ENCODE measurements at regions not wholly inside any gene's neighbourhood (a gene's known extent, or its start where the extent isn't known, plus 50 kb on each side); places are given as distances from the start of the nearest gene placed in this dataset.

DNA sequence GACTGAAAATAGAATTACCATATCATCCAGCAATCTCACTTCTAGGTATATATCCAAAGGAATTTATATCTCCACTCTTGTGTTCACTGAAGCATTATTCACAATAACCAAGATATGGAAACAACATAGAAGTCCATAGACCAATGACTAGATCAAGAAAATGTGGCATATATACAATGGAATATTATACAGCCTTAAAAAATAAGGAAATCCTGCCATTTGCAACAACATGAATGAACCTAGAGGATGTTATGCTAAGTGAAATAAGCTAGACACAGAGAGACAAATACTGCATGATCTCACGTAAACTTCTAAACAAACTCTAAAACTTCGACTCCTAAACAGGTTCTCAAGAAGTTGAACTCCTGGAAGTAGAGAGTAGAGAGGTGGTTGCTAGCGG lies 254.5 kb downstream of the SKIDA1 start:
- Mint-ChIP-seq H3K4me1 (peaks cover 5% of the 10 kb centered on the region), H3K36me3 (ENCODE audit: low read depth) (peaks cover 7% of the 10 kb centered on the region), H3K9me3 (peaks cover 11% of the 10 kb centered on the region), H3K27me3 (ENCODE audit: low read depth, poor library complexity) (no peaks in the 10 kb centered on the region), H3K4me3 (no peak overlapping the region), H3K27ac (peak overlapping the region; percentile 68)
- TF ChIP-seq, protein P1, sequence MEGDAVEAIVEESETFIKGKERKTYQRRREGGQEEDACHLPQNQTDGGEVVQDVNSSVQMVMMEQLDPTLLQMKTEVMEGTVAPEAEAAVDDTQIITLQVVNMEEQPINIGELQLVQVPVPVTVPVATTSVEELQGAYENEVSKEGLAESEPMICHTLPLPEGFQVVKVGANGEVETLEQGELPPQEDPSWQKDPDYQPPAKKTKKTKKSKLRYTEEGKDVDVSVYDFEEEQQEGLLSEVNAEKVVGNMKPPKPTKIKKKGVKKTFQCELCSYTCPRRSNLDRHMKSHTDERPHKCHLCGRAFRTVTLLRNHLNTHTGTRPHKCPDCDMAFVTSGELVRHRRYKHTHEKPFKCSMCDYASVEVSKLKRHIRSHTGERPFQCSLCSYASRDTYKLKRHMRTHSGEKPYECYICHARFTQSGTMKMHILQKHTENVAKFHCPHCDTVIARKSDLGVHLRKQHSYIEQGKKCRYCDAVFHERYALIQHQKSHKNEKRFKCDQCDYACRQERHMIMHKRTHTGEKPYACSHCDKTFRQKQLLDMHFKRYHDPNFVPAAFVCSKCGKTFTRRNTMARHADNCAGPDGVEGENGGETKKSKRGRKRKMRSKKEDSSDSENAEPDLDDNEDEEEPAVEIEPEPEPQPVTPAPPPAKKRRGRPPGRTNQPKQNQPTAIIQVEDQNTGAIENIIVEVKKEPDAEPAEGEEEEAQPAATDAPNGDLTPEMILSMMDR (IDR thresholded peaks at IDR 0.05) = no peak
- no peak for DNase-seq

DNA sequence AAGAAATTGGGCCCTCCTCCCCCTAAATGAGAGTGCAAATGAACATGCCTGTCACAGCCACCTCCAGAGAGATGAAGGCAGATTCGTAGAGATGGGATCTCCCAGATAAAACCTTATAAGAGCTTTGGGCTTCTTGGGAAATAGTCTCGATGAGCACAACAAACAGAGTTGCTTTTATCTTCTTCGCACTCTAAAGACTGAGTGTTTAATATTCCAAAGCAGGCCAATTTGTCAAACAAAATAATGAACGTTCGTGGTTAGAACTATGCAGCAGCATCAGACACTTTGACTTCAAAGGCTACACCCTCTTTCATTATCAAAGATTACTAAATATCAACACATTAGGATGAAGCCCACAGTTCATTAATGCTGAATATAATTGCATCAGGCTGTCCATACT lies 256.2 kb downstream of the SKIDA1 start:
- TF ChIP-seq, protein P1 (IDR thresholded peaks at IDR 0.05) = no peak
- peaks cover 12% of the 10 kb centered on the region for H3K36me3 Mint-ChIP-seq (ENCODE audit: low read depth)
- H3K27ac Mint-ChIP-seq = no peak overlapping the region

DNA sequence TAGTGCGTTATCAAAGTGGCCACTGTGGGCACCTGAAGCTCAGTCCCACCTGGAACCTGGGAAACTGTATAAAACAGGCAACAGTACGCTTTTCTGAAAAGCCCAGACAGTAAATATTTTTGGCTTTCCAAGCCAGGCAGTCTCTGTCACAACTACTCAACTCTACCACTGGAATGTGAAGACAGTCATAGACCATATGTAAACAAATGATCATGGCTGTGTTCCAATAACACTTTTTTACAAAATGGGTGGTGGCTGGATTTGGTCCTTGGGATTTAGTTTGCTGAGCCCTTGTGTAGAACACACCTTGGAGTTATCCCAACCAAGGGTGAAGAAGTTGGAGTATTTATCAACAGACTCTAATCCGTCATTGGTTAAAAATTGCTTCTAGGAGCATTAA lies 259.9 kb downstream of the SKIDA1 start:
- Mint-ChIP-seq H3K4me1 (peaks cover 38% of the 10 kb centered on the region), H3K36me3 (ENCODE audit: low read depth) (peaks cover 11% of the 10 kb centered on the region), H3K4me3 (no peak overlapping the region), H3K27me3 (ENCODE audit: low read depth, poor library complexity) (peaks cover 9% of the 10 kb centered on the region), H3K9me3 (peaks cover 9% of the 10 kb centered on the region), H3K27ac (no peak overlapping the region)
- TF ChIP-seq, protein P1 (IDR thresholded peaks at IDR 0.05) = no peak
- DNase-seq = no peak

More for the DNA sequence above, 256.2 kb downstream of the SKIDA1 start:
- H3K4me1 Mint-ChIP-seq = peaks cover 7% of the 10 kb centered on the region
- H3K9me3 Mint-ChIP-seq = peaks cover 11% of the 10 kb centered on the region
- H3K27me3 Mint-ChIP-seq (ENCODE audit: low read depth, poor library complexity) = peaks cover 3% of the 10 kb centered on the region
- no peak for DNase-seq
- no peak overlapping the region for H3K4me3 Mint-ChIP-seq

DNA sequence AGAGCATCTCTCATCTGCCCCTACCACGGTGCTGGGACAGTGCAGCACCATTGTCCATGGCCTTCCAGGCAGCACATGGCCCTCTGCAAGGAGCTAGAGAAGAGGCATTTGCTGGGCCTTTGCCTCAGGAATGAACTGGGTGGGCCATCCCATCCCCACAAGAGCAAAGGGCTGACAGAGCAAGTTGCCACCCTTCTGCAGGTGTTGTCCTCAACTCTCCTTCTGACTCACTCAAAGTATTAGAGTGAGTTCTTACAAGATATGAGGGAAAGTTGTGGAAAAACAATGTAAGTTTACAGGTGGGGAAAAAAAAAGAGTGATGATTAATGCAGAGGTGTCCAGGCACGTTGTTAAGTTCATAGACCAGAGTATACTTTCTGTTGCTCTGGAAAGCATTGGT lies 261.2 kb downstream of the SKIDA1 start:
- Mint-ChIP-seq H3K9me3 (peaks cover 9% of the 10 kb centered on the region), H3K36me3 (ENCODE audit: low read depth) (peaks cover 14% of the 10 kb centered on the region), H3K4me1 (peaks cover 42% of the 10 kb centered on the region), H3K27me3 (ENCODE audit: low read depth, poor library complexity) (peaks cover 9% of the 10 kb centered on the region), H3K27ac (peak overlapping the region; percentile 31), H3K4me3 (no peak overlapping the region)
- DNase-seq = no peak
- TF ChIP-seq, protein P1 (IDR thresholded peaks at IDR 0.05) = no peak

DNA sequence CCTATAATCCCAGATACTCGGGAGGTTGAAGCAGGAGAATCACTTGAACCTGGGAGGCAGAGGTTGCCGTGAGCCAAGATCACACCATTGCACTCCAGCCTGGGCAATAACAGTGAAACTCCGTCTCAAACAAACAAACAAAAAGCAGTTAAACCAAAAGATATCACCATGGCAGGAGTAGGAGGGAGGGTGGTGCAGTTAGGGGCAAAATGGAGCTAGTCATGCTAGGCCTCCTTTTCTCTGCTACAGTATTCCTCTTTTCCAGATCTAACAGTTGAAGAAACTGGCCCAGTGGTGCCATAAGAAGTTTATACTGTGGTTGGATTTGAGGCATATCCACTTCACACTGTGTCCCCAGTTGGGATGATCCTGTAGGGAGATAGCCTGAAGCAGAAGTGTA lies 261.6 kb downstream of the SKIDA1 start:
- H3K27me3 Mint-ChIP-seq (ENCODE audit: low read depth, poor library complexity) = peaks cover 9% of the 10 kb centered on the region
- peaks cover 14% of the 10 kb centered on the region for H3K36me3 Mint-ChIP-seq (ENCODE audit: low read depth)
- peaks cover 42% of the 10 kb centered on the region for H3K4me1 Mint-ChIP-seq
- H3K4me3 Mint-ChIP-seq = no peak overlapping the region
- no peak for DNase-seq
- H3K9me3 Mint-ChIP-seq = peaks cover 9% of the 10 kb centered on the region
- peak overlapping the region; percentile 77 for H3K27ac Mint-ChIP-seq
- TF ChIP-seq, protein P1 (IDR thresholded peaks at IDR 0.05) = no peak

DNA sequence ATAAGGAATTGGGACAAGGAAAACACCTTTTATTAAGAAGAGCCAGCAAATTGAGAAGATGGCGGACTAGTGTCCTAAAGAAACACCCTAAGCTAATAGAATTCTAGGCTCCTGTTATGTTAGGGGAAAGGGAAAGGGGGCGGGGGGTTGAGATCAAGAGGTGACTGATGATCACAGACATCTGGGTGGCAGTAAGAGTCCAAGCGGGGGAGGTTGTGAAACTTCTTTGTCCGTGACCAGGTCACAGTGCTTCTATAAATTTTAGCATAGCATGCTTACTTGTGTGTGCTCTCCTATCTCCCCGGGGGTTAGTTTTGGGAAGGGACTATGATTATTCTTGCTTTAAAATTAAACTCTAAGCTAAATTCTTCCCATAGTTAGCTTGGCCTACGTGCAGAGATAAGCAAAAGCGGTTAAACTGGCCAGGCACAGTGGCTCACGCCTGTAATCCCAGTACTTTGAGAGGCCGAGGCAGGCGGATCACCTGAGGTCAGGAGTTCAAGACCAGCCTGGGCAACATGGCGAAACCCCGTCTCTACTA lies 262.1 kb downstream of the SKIDA1 start:
- H3K4me1 Mint-ChIP-seq = peaks cover 42% of the 10 kb centered on the region
- peaks cover 9% of the 10 kb centered on the region for H3K9me3 Mint-ChIP-seq
- peaks cover 14% of the 10 kb centered on the region for H3K36me3 Mint-ChIP-seq (ENCODE audit: low read depth)
- TF ChIP-seq, protein P1 (IDR thresholded peaks at IDR 0.05) = no peak
- peak overlapping the region; percentile 77 for H3K27ac Mint-ChIP-seq
- DNase-seq = peak; percentile 14
- H3K4me3 Mint-ChIP-seq = no peak overlapping the region
- peaks cover 9% of the 10 kb centered on the region for H3K27me3 Mint-ChIP-seq (ENCODE audit: low read depth, poor library complexity)
